ENCODE measurements at regions not wholly inside any gene's neighbourhood (a gene's known extent, or its start where the extent isn't known, plus 50 kb on each side); places are given as distances from the start of the nearest gene placed in this dataset.

- TF ChIP-seq CTCF (IDR thresholded peaks at IDR 0.05): no peak
- no peak for TF ChIP-seq POLR2A (IDR thresholded peaks at IDR 0.05)
These were observed 1310.0 kb upstream of the ZEB2 start for GRCh38 chr2:145829931-145830330.

Data from uterus (tissue), 2 donors.